ENCODE measurements at regions not wholly inside any gene's neighbourhood (a gene's known extent, or its start where the extent isn't known, plus 50 kb on each side); places are given as distances from the start of the nearest gene placed in this dataset.

DNA sequence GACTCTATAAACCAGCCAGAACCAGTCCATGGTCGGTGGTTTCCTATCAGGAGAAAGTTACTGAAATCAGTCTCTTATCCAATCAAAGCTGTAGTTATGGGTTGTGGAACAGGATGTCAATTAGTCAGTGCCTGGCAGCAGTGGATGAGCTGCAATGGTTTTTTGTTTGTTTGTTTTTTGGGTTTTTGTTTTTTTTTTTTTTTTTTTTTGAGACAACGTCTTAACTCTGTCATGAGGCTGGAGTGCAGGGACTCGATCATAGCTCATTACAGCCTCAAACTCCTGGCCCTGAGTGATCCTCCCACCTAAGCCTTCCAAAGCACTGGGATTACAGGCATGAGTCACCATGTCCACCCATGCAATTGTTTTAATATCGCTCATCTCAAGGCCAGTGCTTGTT lies 113.3 kb upstream of the CAND1 start:
- TF ChIP-seq, protein P1, sequence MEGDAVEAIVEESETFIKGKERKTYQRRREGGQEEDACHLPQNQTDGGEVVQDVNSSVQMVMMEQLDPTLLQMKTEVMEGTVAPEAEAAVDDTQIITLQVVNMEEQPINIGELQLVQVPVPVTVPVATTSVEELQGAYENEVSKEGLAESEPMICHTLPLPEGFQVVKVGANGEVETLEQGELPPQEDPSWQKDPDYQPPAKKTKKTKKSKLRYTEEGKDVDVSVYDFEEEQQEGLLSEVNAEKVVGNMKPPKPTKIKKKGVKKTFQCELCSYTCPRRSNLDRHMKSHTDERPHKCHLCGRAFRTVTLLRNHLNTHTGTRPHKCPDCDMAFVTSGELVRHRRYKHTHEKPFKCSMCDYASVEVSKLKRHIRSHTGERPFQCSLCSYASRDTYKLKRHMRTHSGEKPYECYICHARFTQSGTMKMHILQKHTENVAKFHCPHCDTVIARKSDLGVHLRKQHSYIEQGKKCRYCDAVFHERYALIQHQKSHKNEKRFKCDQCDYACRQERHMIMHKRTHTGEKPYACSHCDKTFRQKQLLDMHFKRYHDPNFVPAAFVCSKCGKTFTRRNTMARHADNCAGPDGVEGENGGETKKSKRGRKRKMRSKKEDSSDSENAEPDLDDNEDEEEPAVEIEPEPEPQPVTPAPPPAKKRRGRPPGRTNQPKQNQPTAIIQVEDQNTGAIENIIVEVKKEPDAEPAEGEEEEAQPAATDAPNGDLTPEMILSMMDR (conservative IDR thresholded peaks at IDR 0.05; ENCODE audit: low read length), result no peak
- no peak for TF ChIP-seq EZH2phosphoT487 (IDR thresholded peaks at IDR 0.05; ENCODE audit: borderline replicate concordance, low read depth, low read length)
